Endothelial cell of umbilical vein (primary cell): ENCODE measurements at regions not wholly inside any gene's neighbourhood (a gene's known extent, or its start where the extent isn't known, plus 50 kb on each side); places are given as distances from the start of the nearest gene placed in this dataset.

ENCODE experiments used
- BruUV-seq: library from RNA; stranded (reverse); fragments of 400-500 nt; replicated peaks from 2 replicates; lab custom pipeline; 2021; lab: Mats Ljungman, UMichigan
- CTCF ChIA-PET: fragments of 300-600, 350-600 bp; sonication (Branson Sonifier 250); formaldehyde crosslinking; loops from one replicate; lab custom pipeline; 2021; ENCODE audit warnings: antibody characterized with exemption, inconsistent platforms; lab: Charles Lee
- POLR2A ChIA-PET: fragments of 300-600, 350-600 bp; sonication (Branson Sonifier 250); formaldehyde crosslinking; loops from one replicate; lab custom pipeline; 2021; ENCODE audit warnings: antibody characterized with exemption, inconsistent platforms; lab: Charles Lee
- DNase-seq: peaks from one replicate; pipeline ENCODE4 v3.0.0-alpha.2; 2011; ENCODE audit warnings: low read depth, low spot score
- FAIRE-seq: peaks from 2 replicates; lab custom pipeline; 2011; peaks lifted over from hg19 to GRCh38; lab: Jason Lieb, UNC
- H2AFZ ChIP-seq: 2 replicates; pipeline ENCODE4 v1.6.0; 2012; ENCODE audit warnings: low read depth, low read length, control low read depth, inconsistent platforms
- H3K27ac ChIP-seq: 2 replicates; pipeline ENCODE4 v1.5.1; 2011; ENCODE audit warnings: low read depth, mild to moderate bottlenecking, control low read depth, low read length, moderate library complexity; ENCODE audit not compliant: insufficient read depth
- H3K27me3 ChIP-seq, 2 experiments: 2 replicates each; pipeline versions ENCODE4 v1.6.0 to v1.6.1; 2011; ENCODE audit warnings: low read length in 2 of 2, mixed read lengths in 1 of 2; ENCODE audit not compliant: control insufficient read depth in 2 of 2, insufficient read depth in 2 of 2
- H3K36me3 ChIP-seq, 2 experiments: 2 replicates in 1 of 2; 3 replicates in 1 of 2; pipeline ENCODE4 v1.5.1; 2011; ENCODE audit warnings: low read length in 2 of 2, mild to moderate bottlenecking in 1 of 2, moderate library complexity in 1 of 2; ENCODE audit not compliant: control insufficient read depth in 2 of 2, insufficient read depth in 2 of 2; ENCODE audit errors: extremely low read depth in 1 of 2
- H3K4me1 ChIP-seq: 3 replicates; pipeline ENCODE4 v1.5.1; 2011; ENCODE audit warnings: mild to moderate bottlenecking, low read length; ENCODE audit not compliant: control insufficient read depth, insufficient read depth; ENCODE audit errors: extremely low read depth
- H3K4me2 ChIP-seq: 2 replicates; pipeline ENCODE4 v1.6.1; 2011; ENCODE audit warnings: low read length, control low read depth, mixed read lengths; ENCODE audit not compliant: insufficient read depth
- H3K4me3 ChIP-seq, 3 experiments: fragments of 200-600 bp in 1 of 3; sonication (generic), shearing (Covaris generic) in 1 of 3; replicated peaks in 1 of 3; 2 replicates each; pipeline ENCODE4 v1.5.1; 2011 to 2016; ENCODE audit warnings: control low read depth in 3 of 3, low read length in 3 of 3, mild to moderate bottlenecking in 2 of 3, inconsistent platforms in 1 of 3, low read depth in 1 of 3, moderate library complexity in 1 of 3; ENCODE audit not compliant: insufficient read depth in 1 of 3
- H3K79me2 ChIP-seq: 2 replicates; pipeline ENCODE4 v1.6.0; 2012; ENCODE audit warnings: low read length, inconsistent platforms; ENCODE audit not compliant: control insufficient read depth, insufficient read depth
- H3K9ac ChIP-seq: replicated peaks from 2 replicates; pipeline ENCODE3; 2011; ENCODE audit warnings: low read length, control low read depth; ENCODE audit not compliant: insufficient read depth; ENCODE audit errors: extremely low read depth
- H3K9me1 ChIP-seq: replicated peaks from 3 replicates; pipeline ENCODE4 v1.6.0; 2011; ENCODE audit warnings: mild to moderate bottlenecking, low read length; ENCODE audit not compliant: control insufficient read depth, insufficient read depth; ENCODE audit errors: extremely low read depth
- H3K9me3 ChIP-seq: replicated peaks from 2 replicates; pipeline ENCODE4 v1.5.1; 2012; ENCODE audit warnings: low read length, inconsistent platforms; ENCODE audit not compliant: control insufficient read depth, insufficient read depth
- H4K20me1 ChIP-seq: replicated peaks from 2 replicates; pipeline ENCODE3; 2011; ENCODE audit warnings: mild to moderate bottlenecking, low read length; ENCODE audit not compliant: control insufficient read depth, insufficient read depth; ENCODE audit errors: extremely low read depth
- EZH2 ChIP-seq: IDR thresholded peaks from 2 replicates; pipeline ENCODE4 v1.6.1; 2012; ENCODE audit warnings: borderline replicate concordance, low read depth, mild to moderate bottlenecking, moderate library complexity, low read length, inconsistent platforms; ENCODE audit not compliant: severe bottlenecking
- FOS ChIP-seq: IDR thresholded peaks from 2 replicates; pipeline ENCODE4 v1.6.1; 2011; ENCODE audit warnings: mild to moderate bottlenecking, low read length, moderate library complexity, borderline replicate concordance; ENCODE audit not compliant: insufficient read depth
- GATA2 ChIP-seq: IDR thresholded peaks from 2 replicates; pipeline ENCODE4 v1.7.0; 2011; ENCODE audit warnings: low read depth, mild to moderate bottlenecking, moderate library complexity, mixed read lengths, low read length; ENCODE audit not compliant: insufficient read length, insufficient read depth
- JUN ChIP-seq: IDR thresholded peaks from 2 replicates; pipeline ENCODE4 v1.6.1; 2011; ENCODE audit warnings: borderline replicate concordance, low read depth; ENCODE audit not compliant: insufficient read length, insufficient read depth
- MAX ChIP-seq: IDR thresholded peaks from 2 replicates; pipeline ENCODE4 v1.6.1; 2011; ENCODE audit not compliant: insufficient read depth, insufficient read length
- MYC ChIP-seq: IDR thresholded peaks from one replicate; pipeline ENCODE4 v1.6.1; 2011; ENCODE audit warnings: mild to moderate bottlenecking, low read depth, low read length
- POLR2A ChIP-seq: IDR thresholded peaks from 2 replicates; pipeline ENCODE4 v1.6.1; 2012; ENCODE audit warnings: low read depth, mild to moderate bottlenecking, control low read depth, low read length
- POLR2AphosphoS5 ChIP-seq: IDR thresholded peaks from 2 replicates; pipeline ENCODE4 v1.6.1; 2012; ENCODE audit warnings: low read depth, mild to moderate bottlenecking, control low read depth, low read length, moderate library complexity; ENCODE audit not compliant: insufficient read depth
- dilution Hi-C: fragments of 300-500 bp; cut with MboI; formaldehyde crosslinking; loops from one replicate; pipeline ENCODE4 v1.15.0; 2019; ENCODE audit warnings: low sequenced_read_pairs; ENCODE audit not compliant: extremely low pct_ligation_motif_present
- intact Hi-C: fragments of 100-400 bp; cut with micrococcal nuclease; formaldehyde crosslinking; loops from one replicate; pipeline ENCODE4 v1.10.0; 2022

GRCh38 chr7:112997831-112998230 is 88.8 kb downstream of the GPR85 start:
- Histone ChIP-seq H3K9me3 (no peaks in the 10 kb centered on the region), H3K9me1 (no peaks in the 10 kb centered on the region), H4K20me1 (no peaks in the 10 kb centered on the region), H3K9ac (no peak overlapping the region), H3K4me1 (no peaks in the 10 kb centered on the region), H2AFZ (no peak overlapping the region), H3K4me3 (no peak overlapping the region), H3K79me2 (no peaks in the 10 kb centered on the region), H3K4me2 (no peak overlapping the region), H3K27ac (no peak overlapping the region), H3K36me3 (no peaks in the 10 kb centered on the region), H3K27me3 (no peaks in the 10 kb centered on the region)
- DNase-seq (no peak), FAIRE-seq (no peak)
- CTCF ChIA-PET: no interaction called here
- TF ChIP-seq GATA2: no peak
- no peak for TF ChIP-seq FOS
- intact Hi-C loops: no loop called here
- dilution Hi-C loops: no loop called here
- no TSS peak for BruUV-seq
- POLR2A ChIA-PET: no interaction called here

GRCh38 chr7:112996331-112996871 is 90.2 kb downstream of the GPR85 start:
- Histone ChIP-seq H3K9me1 (no peaks in the 10 kb centered on the region), H3K27ac (no peak overlapping the region), H3K9me3 (no peaks in the 10 kb centered on the region), H3K4me2 (no peak overlapping the region), H3K36me3 (no peaks in the 10 kb centered on the region), H3K27me3 (no peaks in the 10 kb centered on the region), H2AFZ (no peak overlapping the region), H3K9ac (no peak overlapping the region), H3K4me3 (no peak overlapping the region), H3K4me1 (no peaks in the 10 kb centered on the region), H3K79me2 (no peaks in the 10 kb centered on the region), H4K20me1 (no peaks in the 10 kb centered on the region)
- BruUV-seq: no TSS peak
- intact Hi-C loops (no loop called here), dilution Hi-C loops (no loop called here)
- POLR2A ChIA-PET: no interaction called here
- CTCF ChIA-PET: no interaction called here
- FAIRE-seq (no peak), DNase-seq (no peak)
- no peak for TF ChIP-seq POLR2A
- TF ChIP-seq FOS: no peak
- no peak for TF ChIP-seq POLR2AphosphoS5
- no peak for TF ChIP-seq MAX
- TF ChIP-seq GATA2: no peak
- no peak for TF ChIP-seq EZH2
- no peak for TF ChIP-seq JUN
- TF ChIP-seq MYC: no peak
